PFSK-1 (cell line): ENCODE measurements at regions not wholly inside any gene's neighbourhood (a gene's known extent, or its start where the extent isn't known, plus 50 kb on each side); places are given as distances from the start of the nearest gene placed in this dataset.

Experiments used
- FOXP2 ChIP-seq: optimal IDR thresholded peaks from 2 replicates; pipeline ENCODE3; 2011; ENCODE audit warnings: borderline replicate concordance, control low read depth, inconsistent platforms; ENCODE audit not compliant: insufficient read depth; ENCODE audit errors: extremely low read length, extremely low read depth
- POLR2AphosphoS5 ChIP-seq: IDR thresholded peaks from 2 replicates; pipeline ENCODE4 v1.6.1; 2012; ENCODE audit warnings: low read depth, mild to moderate bottlenecking, control low read depth, low read length, moderate library complexity
- REST ChIP-seq, 2 experiments: IDR thresholded peaks; 2 replicates each; pipeline versions ENCODE4 v1.6.1 to v1.8.0; 2011 to 2012; ENCODE audit warnings: low read depth in 2 of 2, low read length in 2 of 2, control low read depth in 1 of 2, inconsistent platforms in 1 of 2, mild to moderate bottlenecking in 1 of 2, moderate library complexity in 1 of 2; ENCODE audit not compliant: insufficient read depth in 1 of 2
- SIN3A ChIP-seq: IDR thresholded peaks from 2 replicates; pipeline ENCODE4 v1.6.1; 2012; ENCODE audit warnings: mild to moderate bottlenecking, low read length, moderate library complexity, borderline replicate concordance; ENCODE audit not compliant: insufficient read depth
- TAF1 ChIP-seq: IDR thresholded peaks from 2 replicates; pipeline ENCODE4 v1.6.1; 2012; ENCODE audit warnings: low read length, control low read depth, borderline replicate concordance; ENCODE audit not compliant: insufficient read depth

DNA sequence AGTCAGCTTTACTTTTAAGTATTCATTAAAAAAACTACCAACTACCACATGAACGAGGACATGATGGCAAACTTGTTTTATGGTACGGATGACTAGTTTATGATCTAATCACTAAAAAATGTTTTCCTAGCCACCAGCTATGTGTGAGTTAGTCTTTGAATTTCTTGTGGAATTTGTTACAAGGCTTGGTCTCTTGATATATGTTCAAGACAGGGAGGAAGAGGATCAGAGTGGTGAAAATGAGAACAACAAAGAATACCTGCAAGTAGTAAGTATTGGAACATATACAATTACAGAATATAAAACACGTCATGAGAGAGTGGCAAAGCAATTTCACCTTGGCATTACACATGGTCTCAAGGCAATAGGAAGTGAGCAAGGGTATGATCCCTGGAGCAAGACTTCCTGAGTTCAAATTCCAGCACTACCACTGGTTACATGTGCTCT is 548.6 kb upstream of the TLE4 start:
- TF ChIP-seq SIN3A (no peak), TAF1 (no peak), REST (IDR thresholded peaks at IDR 0.05; ENCODE audit: insufficient read depth in 1 of 2, low read depth in 2 of 2, low read length in 2 of 2) (no peak), POLR2AphosphoS5 (no peak), FOXP2 (no peak)

GRCh38 chr9:79026316-79026715 is 545.4 kb upstream of the TLE4 start:
- no peak for TF ChIP-seq SIN3A
- no peak for TF ChIP-seq TAF1
- no peak for TF ChIP-seq REST (IDR thresholded peaks at IDR 0.05; ENCODE audit: insufficient read depth in 1 of 2, low read depth in 2 of 2, low read length in 2 of 2)
- no peak for TF ChIP-seq FOXP2
- no peak for TF ChIP-seq POLR2AphosphoS5

DNA sequence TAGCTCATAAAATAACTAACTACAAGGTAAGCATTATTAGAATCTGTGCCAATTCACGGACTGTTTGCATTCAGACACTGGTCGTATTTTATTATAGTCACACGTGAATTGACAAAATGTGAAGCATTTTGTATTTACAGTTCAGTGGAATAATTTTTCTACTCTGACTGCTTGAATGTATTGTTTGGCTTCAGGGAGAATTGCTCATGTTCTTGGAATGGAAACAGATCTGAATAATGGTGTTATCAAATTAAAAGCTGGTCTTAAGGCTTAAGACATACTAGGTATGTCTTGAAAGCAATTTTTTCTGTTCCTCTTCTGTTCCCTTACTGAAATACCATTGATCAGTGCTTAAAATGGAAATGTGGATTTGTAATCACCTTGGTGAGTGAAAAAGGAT is 543.7 kb upstream of the TLE4 start:
- TF ChIP-seq REST (IDR thresholded peaks at IDR 0.05; ENCODE audit: insufficient read depth in 1 of 2, low read depth in 2 of 2, low read length in 2 of 2) (no peak), FOXP2 (no peak), POLR2AphosphoS5 (no peak), TAF1 (no peak), SIN3A (no peak)

DNA sequence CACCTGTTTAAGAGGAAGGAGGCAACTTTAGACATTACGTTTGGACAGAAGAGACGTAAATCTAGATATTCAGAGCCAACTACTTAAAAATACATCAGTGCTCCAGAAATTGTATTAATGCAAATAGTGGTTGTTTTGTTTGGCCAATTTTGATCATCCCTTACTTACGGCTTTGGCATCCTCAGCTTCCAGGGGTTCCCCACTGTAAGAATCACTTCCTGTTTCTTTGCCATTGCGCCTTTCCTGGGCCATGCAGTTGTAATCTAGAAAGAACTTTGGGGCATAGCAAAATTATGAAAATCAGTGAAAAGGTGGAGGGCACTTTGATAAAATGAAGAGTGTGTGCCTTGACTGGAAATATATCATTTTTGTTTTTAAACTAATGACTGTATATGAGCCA is 537.2 kb upstream of the TLE4 start:
- TF ChIP-seq REST (IDR thresholded peaks at IDR 0.05; ENCODE audit: insufficient read depth in 1 of 2, low read depth in 2 of 2, low read length in 2 of 2) (no peak), POLR2AphosphoS5 (no peak), TAF1 (no peak), SIN3A (no peak), FOXP2 (no peak)

GRCh38 chr9:79037338-79037737 is 534.4 kb upstream of the TLE4 start:
- no peak for TF ChIP-seq TAF1
- TF ChIP-seq REST (IDR thresholded peaks at IDR 0.05; ENCODE audit: insufficient read depth in 1 of 2, low read depth in 2 of 2, low read length in 2 of 2), result no peak
- TF ChIP-seq SIN3A, result no peak
- TF ChIP-seq FOXP2, result no peak
- no peak for TF ChIP-seq POLR2AphosphoS5
